Myocyte (in vitro differentiated cells): ENCODE measurements at regions not wholly inside any gene's neighbourhood (a gene's known extent, or its start where the extent isn't known, plus 50 kb on each side); places are given as distances from the start of the nearest gene placed in this dataset.
"Not testable (repeated sequence)": the region's sequence is repeated elsewhere in the genome, so short reads cannot be mapped to it uniquely, and the experiment has no call there.

ENCODE experiments used
- DNase-seq: peaks from one replicate; pipeline ENCODE4 v3.0.0-alpha.2; 2012; ENCODE audit warnings: low read depth

GRCh38 chr17:62322313-62322712, 58.0 kb upstream of the EFCAB3 start:
- no peak for DNase-seq

- no peak for DNase-seq
Observed at GRCh38 chr17:62321451-62321850, 58.9 kb upstream of the EFCAB3 start.

GRCh38 chr17:62319846-62320245, 60.5 kb upstream of the EFCAB3 start:
- DNase-seq, result no peak

- DNase-seq, result no peak
Observed at GRCh38 chr17:62309396-62309795, 71.0 kb upstream of the EFCAB3 start.

- no peak for DNase-seq
Observed at GRCh38 chr17:62307196-62307595, 73.2 kb upstream of the EFCAB3 start.

- DNase-seq, result no peak
Observed at GRCh38 chr17:62303476-62303875, 76.9 kb upstream of the EFCAB3 start.

- no peak for DNase-seq
Observed at GRCh38 chr17:62300697-62301096, 79.7 kb upstream of the EFCAB3 start.

- DNase-seq, result not testable (repeated sequence)
Observed at GRCh38 chr17:62275290-62275689, 105.1 kb upstream of the EFCAB3 start.

- not testable (repeated sequence) for DNase-seq
Observed at GRCh38 chr17:62268361-62268760, 112.0 kb upstream of the EFCAB3 start.

GRCh38 chr17:62264974-62265373, 115.4 kb upstream of the EFCAB3 start:
- DNase-seq, result not testable (repeated sequence)

- DNase-seq, result peak; percentile 65
Observed at GRCh38 chr17:62255791-62256190, 124.6 kb upstream of the EFCAB3 start.

GRCh38 chr17:62242076-62242475, 138.3 kb upstream of the EFCAB3 start:
- peak; percentile 27 for DNase-seq

GRCh38 chr17:62239569-62239968, 140.8 kb upstream of the EFCAB3 start:
- DNase-seq, result not testable (repeated sequence)

- not testable (repeated sequence) for DNase-seq
Observed at GRCh38 chr17:62238551-62239338, 141.6 kb upstream of the EFCAB3 start.

GRCh38 chr17:62233822-62234481, 146.4 kb upstream of the EFCAB3 start:
- DNase-seq, result not testable (repeated sequence)

- DNase-seq, result not testable (repeated sequence)
Observed at GRCh38 chr17:62231293-62231692, 149.1 kb upstream of the EFCAB3 start.

- not testable (repeated sequence) for DNase-seq
Observed at GRCh38 chr17:62226610-62227240, 153.6 kb upstream of the EFCAB3 start.

GRCh38 chr17:62223585-62223984, 156.8 kb upstream of the EFCAB3 start:
- not testable (repeated sequence) for DNase-seq

GRCh38 chr17:62219221-62219899, 154.3 kb upstream of the MED13 start:
- DNase-seq, result no peak

- no peak for DNase-seq
Observed at GRCh38 chr17:62216847-62217246, 151.8 kb upstream of the MED13 start.

- not testable (repeated sequence) for DNase-seq
Observed at GRCh38 chr17:62215891-62216290, 150.8 kb upstream of the MED13 start.

GRCh38 chr17:62206550-62206949, 141.5 kb upstream of the MED13 start:
- DNase-seq, result no peak
